A673 (cell line): ENCODE measurements at regions not wholly inside any gene's neighbourhood (a gene's known extent, or its start where the extent isn't known, plus 50 kb on each side); places are given as distances from the start of the nearest gene placed in this dataset.

Experiments used
- BruUV-seq: library from RNA; stranded (reverse); fragments of 400-500 nt; replicated peaks from 2 replicates; lab custom pipeline; 2021; lab: Mats Ljungman, UMichigan
- CTCF ChIA-PET: fragments of 300-600 bp; sonication (Branson Sonifier 250); formaldehyde crosslinking; loops from one replicate; lab custom pipeline; 2022; ENCODE audit warnings: antibody characterized with exemption; lab: Charles Lee
- POLR2A ChIA-PET: fragments of 300-600 bp; sonication (Branson Sonifier 250); formaldehyde crosslinking; loops from one replicate; lab custom pipeline; 2022; ENCODE audit warnings: antibody characterized with exemption; ENCODE audit not compliant: low non-redundant PET; lab: Charles Lee
- DNase-seq: peaks from one replicate; pipeline ENCODE4 v3.0.0-alpha.2; 2015; ENCODE audit warnings: low spot score
- H3K27ac ChIP-seq: fragments of 200-600 bp; sonication (generic); 2 replicates; pipeline ENCODE4 v1.5.1; 2016; ENCODE audit warnings: mixed run types, low read depth, mild to moderate bottlenecking, mixed read lengths, antibody characterized with exemption, low read length; ENCODE audit not compliant: poor library complexity, severe bottlenecking
- H3K27me3 ChIP-seq: fragments of 200-600 bp; sonication (generic); replicated peaks from 2 replicates; pipeline ENCODE4 v1.6.1; 2017; ENCODE audit warnings: mixed run types, low read depth, mild to moderate bottlenecking, mixed read lengths, antibody characterized with exemption, low read length; ENCODE audit not compliant: insufficient read depth, poor library complexity
- H3K36me3 ChIP-seq: fragments of 200-600 bp; sonication (generic); 2 replicates; pipeline ENCODE4 v1.6.1; 2016; ENCODE audit warnings: mixed run types, mild to moderate bottlenecking, mixed read lengths, antibody characterized with exemption, low read length; ENCODE audit not compliant: insufficient read depth, poor library complexity, severe bottlenecking
- H3K4me1 ChIP-seq: fragments of 200-600 bp; sonication (generic); 2 replicates; pipeline ENCODE4 v1.6.1; 2017; ENCODE audit warnings: mixed run types, mild to moderate bottlenecking, mixed read lengths, antibody characterized with exemption, low read length; ENCODE audit not compliant: insufficient read depth, poor library complexity, severe bottlenecking
- H3K4me3 ChIP-seq: fragments of 200-600 bp; sonication (generic); 2 replicates; pipeline ENCODE4 v1.5.1; 2016; ENCODE audit warnings: low read depth, mixed run types, mild to moderate bottlenecking, mixed read lengths, low read length; ENCODE audit not compliant: poor library complexity, severe bottlenecking
- H3K9me3 ChIP-seq: fragments of 200-600 bp; sonication (generic); 2 replicates; pipeline ENCODE4 v1.6.1; 2016; ENCODE audit warnings: mixed run types, low read depth, mild to moderate bottlenecking, mixed read lengths, antibody characterized with exemption, low read length; ENCODE audit not compliant: poor library complexity, severe bottlenecking
- CTCF ChIP-seq: fragments of 300-800, 200-600 bp; sonication (generic); conservative IDR thresholded peaks from 2 replicates; pipeline ENCODE4 v1.5.1; 2017; ENCODE audit warnings: low read depth, mild to moderate bottlenecking, antibody characterized with exemption, low read length, moderate library complexity, mixed read lengths
- EZH2 ChIP-seq: fragments of 200-600 bp; sonication (generic); IDR thresholded peaks from 2 replicates; pipeline ENCODE4 v1.6.1; 2017; ENCODE audit warnings: borderline replicate concordance, low read depth, mild to moderate bottlenecking, mixed read lengths, antibody characterized with exemption, low read length; ENCODE audit not compliant: poor library complexity, severe bottlenecking
- intact Hi-C: fragments of 100-400 bp; cut with micrococcal nuclease; formaldehyde crosslinking; loops from one replicate; pipeline ENCODE4 v1.10.0; 2022; ENCODE audit not compliant: unreplicated experiment

GRCh38 chr1:94332516-94332915 is 85.7 kb upstream of the ABCD3 start:
- peaks cover 13% of the 10 kb centered on the region for H3K4me1 ChIP-seq
- CTCF ChIA-PET: interaction anchor here (1.1 to 4.1 kb wide), 2 partner anchors 271 to 287 kb away, joined by 6 to 74 read pairs; no protein-coding TSS in a partner anchor
- H3K4me3 ChIP-seq: no peak overlapping the region
- no peaks in the 10 kb centered on the region for H3K27me3 ChIP-seq
- intact Hi-C loops: loop anchor here (10.0 kb wide), 1 partner anchor 698 kb away; no protein-coding TSS in a partner anchor
- no peak overlapping the region for H3K27ac ChIP-seq
- H3K36me3 ChIP-seq: no peaks in the 10 kb centered on the region
- no peak for DNase-seq
- H3K9me3 ChIP-seq: no peaks in the 10 kb centered on the region
- TF ChIP-seq EZH2 (no peak), CTCF (no peak)
- no TSS peak for BruUV-seq
- POLR2A ChIA-PET: interaction anchor here (0.6 kb wide), 1 partner anchor 448 kb away, joined by 3 read pairs; no protein-coding TSS in a partner anchor

GRCh38 chr1:94329986-94330385 is 88.2 kb upstream of the ABCD3 start:
- POLR2A ChIA-PET: interaction anchor here (0.6 kb wide), 1 partner anchor 1853 kb away, joined by 6 read pairs; no protein-coding TSS in a partner anchor
- no peaks in the 10 kb centered on the region for H3K36me3 ChIP-seq
- no peak overlapping the region for H3K27ac ChIP-seq
- H3K4me1 ChIP-seq: peaks cover 20% of the 10 kb centered on the region
- intact Hi-C loops: loop anchor here (1.0 to 10.0 kb wide), 3 partner anchors 85 to 695 kb away; no protein-coding TSS in a partner anchor
- BruUV-seq: no TSS peak
- TF ChIP-seq EZH2: no peak
- peak; percentile 58 for TF ChIP-seq CTCF
- no peaks in the 10 kb centered on the region for H3K27me3 ChIP-seq
- peak; percentile 61 for DNase-seq
- H3K4me3 ChIP-seq: no peak overlapping the region
- H3K9me3 ChIP-seq: no peaks in the 10 kb centered on the region
- CTCF ChIA-PET: interaction anchor here (0.5 to 1.8 kb wide), 7 partner anchors 97 to 290 kb away, joined by 3 to 11 read pairs (median 4); no protein-coding TSS in a partner anchor

GRCh38 chr1:94329276-94329675 is 88.9 kb upstream of the ABCD3 start:
- Histone ChIP-seq H3K27me3 (no peaks in the 10 kb centered on the region), H3K27ac (no peak overlapping the region), H3K36me3 (no peaks in the 10 kb centered on the region), H3K4me3 (no peak overlapping the region), H3K9me3 (no peaks in the 10 kb centered on the region), H3K4me1 (peaks cover 20% of the 10 kb centered on the region)
- CTCF ChIA-PET: interaction anchor here (0.7 to 1.8 kb wide), 4 partner anchors 266 to 290 kb away, joined by 4 to 7 read pairs (median 4); no protein-coding TSS in a partner anchor
- intact Hi-C loops: loop anchor here (10.0 kb wide), 1 partner anchor 84 kb away; no protein-coding TSS in a partner anchor
- DNase-seq: no peak
- TF ChIP-seq CTCF: no peak
- BruUV-seq: no TSS peak
- POLR2A ChIA-PET: no interaction called here
